Dendritic cell treated with granulocyte-macrophage colony-stimulating factor and Interleukin-4, amounts not matched to agents 40 ng/mL and 50 ng/mL, for 4 days (primary cell): ENCODE measurements at regions not wholly inside any gene's neighbourhood (a gene's known extent, or its start where the extent isn't known, plus 50 kb on each side); places are given as distances from the start of the nearest gene placed in this dataset.

Source experiments
- H3K27ac Mint-ChIP-seq: one replicate; pipeline ENCODE4 v1.8.0; 2022; ENCODE audit warnings: mild to moderate bottlenecking, mixed read lengths
- H3K27me3 Mint-ChIP-seq: one replicate; pipeline ENCODE4 v1.8.0; 2022; ENCODE audit warnings: mild to moderate bottlenecking, mixed read lengths
- H3K36me3 Mint-ChIP-seq: one replicate; pipeline ENCODE4 v1.8.0; 2022; ENCODE audit warnings: low read depth, mixed read lengths
- H3K4me1 Mint-ChIP-seq: one replicate; pipeline ENCODE4 v1.8.0; 2022; ENCODE audit warnings: low read depth, mixed read lengths
- H3K4me3 Mint-ChIP-seq: one replicate; pipeline ENCODE4 v1.8.0; 2022; ENCODE audit warnings: mild to moderate bottlenecking, moderate library complexity, mixed read lengths
- H3K9me3 Mint-ChIP-seq: one replicate; pipeline ENCODE4 v1.8.0; 2022; ENCODE audit warnings: mixed read lengths
- intact Hi-C: fragments of 100-400 bp; cut with micrococcal nuclease; formaldehyde crosslinking; loops from one replicate; pipeline ENCODE4 v1.15.0; 2022

- Mint-ChIP-seq H3K27ac (no peak overlapping the region), H3K27me3 (no peaks in the 10 kb centered on the region), H3K9me3 (peaks cover 6% of the 10 kb centered on the region), H3K36me3 (no peaks in the 10 kb centered on the region), H3K4me1 (no peaks in the 10 kb centered on the region), H3K4me3 (no peak overlapping the region)
- intact Hi-C loops = no loop called here
Measured at GRCh38 chr2:59570818-59571217, 982.6 kb downstream of the BCL11A start.

- Mint-ChIP-seq H3K36me3 (no peaks in the 10 kb centered on the region), H3K27me3 (no peaks in the 10 kb centered on the region), H3K27ac (no peak overlapping the region), H3K9me3 (no peaks in the 10 kb centered on the region), H3K4me3 (no peak overlapping the region), H3K4me1 (no peaks in the 10 kb centered on the region)
- intact Hi-C loops = no loop called here
Measured at GRCh38 chr2:59569124-59569523, 984.3 kb downstream of the BCL11A start.

GRCh38 chr2:59568461-59568860, 985.0 kb downstream of the BCL11A start:
- intact Hi-C loops = no loop called here
- Mint-ChIP-seq H3K27ac (no peak overlapping the region), H3K36me3 (no peaks in the 10 kb centered on the region), H3K4me1 (no peaks in the 10 kb centered on the region), H3K27me3 (no peaks in the 10 kb centered on the region), H3K9me3 (no peaks in the 10 kb centered on the region), H3K4me3 (no peak overlapping the region)

- no peaks in the 10 kb centered on the region for H3K9me3 Mint-ChIP-seq
- intact Hi-C loops = no loop called here
- no peaks in the 10 kb centered on the region for H3K36me3 Mint-ChIP-seq
- H3K27ac Mint-ChIP-seq = no peak overlapping the region
- H3K4me1 Mint-ChIP-seq = no peaks in the 10 kb centered on the region
- H3K4me3 Mint-ChIP-seq = no peak overlapping the region
- no peaks in the 10 kb centered on the region for H3K27me3 Mint-ChIP-seq
Measured at GRCh38 chr2:59567151-59567550, 986.3 kb downstream of the BCL11A start.

GRCh38 chr2:59566739-59567138, 986.7 kb downstream of the BCL11A start:
- no peaks in the 10 kb centered on the region for H3K9me3 Mint-ChIP-seq
- H3K27ac Mint-ChIP-seq = no peak overlapping the region
- no peaks in the 10 kb centered on the region for H3K27me3 Mint-ChIP-seq
- intact Hi-C loops = no loop called here
- no peaks in the 10 kb centered on the region for H3K36me3 Mint-ChIP-seq
- H3K4me3 Mint-ChIP-seq = no peak overlapping the region
- H3K4me1 Mint-ChIP-seq = no peaks in the 10 kb centered on the region

GRCh38 chr2:59561281-59561680, 992.2 kb downstream of the BCL11A start:
- no peaks in the 10 kb centered on the region for H3K36me3 Mint-ChIP-seq
- no peaks in the 10 kb centered on the region for H3K9me3 Mint-ChIP-seq
- no peak overlapping the region for H3K4me3 Mint-ChIP-seq
- H3K27me3 Mint-ChIP-seq = no peaks in the 10 kb centered on the region
- intact Hi-C loops = no loop called here
- no peak overlapping the region for H3K27ac Mint-ChIP-seq
- H3K4me1 Mint-ChIP-seq = no peaks in the 10 kb centered on the region

GRCh38 chr2:59560769-59561168, 992.7 kb downstream of the BCL11A start:
- intact Hi-C loops = no loop called here
- Mint-ChIP-seq H3K27ac (no peak overlapping the region), H3K9me3 (no peaks in the 10 kb centered on the region), H3K36me3 (no peaks in the 10 kb centered on the region), H3K4me1 (no peaks in the 10 kb centered on the region), H3K4me3 (no peak overlapping the region), H3K27me3 (no peaks in the 10 kb centered on the region)

- peaks cover 9% of the 10 kb centered on the region for H3K9me3 Mint-ChIP-seq
- intact Hi-C loops = no loop called here
- H3K4me3 Mint-ChIP-seq = no peak overlapping the region
- no peak overlapping the region for H3K27ac Mint-ChIP-seq
- H3K36me3 Mint-ChIP-seq = no peaks in the 10 kb centered on the region
- H3K27me3 Mint-ChIP-seq = no peaks in the 10 kb centered on the region
- H3K4me1 Mint-ChIP-seq = no peaks in the 10 kb centered on the region
Measured at GRCh38 chr2:59540864-59541263, 1012.6 kb downstream of the BCL11A start.

- Mint-ChIP-seq H3K9me3 (peaks cover 9% of the 10 kb centered on the region), H3K27me3 (no peaks in the 10 kb centered on the region), H3K27ac (no peak overlapping the region), H3K4me1 (no peaks in the 10 kb centered on the region), H3K4me3 (no peak overlapping the region), H3K36me3 (no peaks in the 10 kb centered on the region)
- intact Hi-C loops = no loop called here
Measured at GRCh38 chr2:59538398-59538911, 1015.0 kb downstream of the BCL11A start.

- H3K27me3 Mint-ChIP-seq = no peaks in the 10 kb centered on the region
- intact Hi-C loops = no loop called here
- H3K4me3 Mint-ChIP-seq = no peak overlapping the region
- H3K9me3 Mint-ChIP-seq = peaks cover 18% of the 10 kb centered on the region
- no peaks in the 10 kb centered on the region for H3K4me1 Mint-ChIP-seq
- H3K27ac Mint-ChIP-seq = no peak overlapping the region
- no peaks in the 10 kb centered on the region for H3K36me3 Mint-ChIP-seq
Measured at GRCh38 chr2:59532808-59533207, 1020.6 kb downstream of the BCL11A start.

GRCh38 chr2:59530258-59530657, 1023.2 kb downstream of the BCL11A start:
- H3K27me3 Mint-ChIP-seq = no peaks in the 10 kb centered on the region
- H3K9me3 Mint-ChIP-seq = peaks cover 30% of the 10 kb centered on the region
- no peak overlapping the region for H3K27ac Mint-ChIP-seq
- no peaks in the 10 kb centered on the region for H3K36me3 Mint-ChIP-seq
- intact Hi-C loops = no loop called here
- no peaks in the 10 kb centered on the region for H3K4me1 Mint-ChIP-seq
- H3K4me3 Mint-ChIP-seq = no peak overlapping the region

- peaks cover 30% of the 10 kb centered on the region for H3K9me3 Mint-ChIP-seq
- no peaks in the 10 kb centered on the region for H3K36me3 Mint-ChIP-seq
- no peak overlapping the region for H3K4me3 Mint-ChIP-seq
- no peaks in the 10 kb centered on the region for H3K27me3 Mint-ChIP-seq
- H3K4me1 Mint-ChIP-seq = no peaks in the 10 kb centered on the region
- H3K27ac Mint-ChIP-seq = no peak overlapping the region
- intact Hi-C loops = no loop called here
Measured at GRCh38 chr2:59529726-59530125, 1023.7 kb downstream of the BCL11A start.

- H3K27me3 Mint-ChIP-seq = no peaks in the 10 kb centered on the region
- no peak overlapping the region for H3K27ac Mint-ChIP-seq
- intact Hi-C loops = no loop called here
- no peaks in the 10 kb centered on the region for H3K4me1 Mint-ChIP-seq
- H3K9me3 Mint-ChIP-seq = peaks cover 30% of the 10 kb centered on the region
- H3K36me3 Mint-ChIP-seq = no peaks in the 10 kb centered on the region
- H3K4me3 Mint-ChIP-seq = no peak overlapping the region
Measured at GRCh38 chr2:59528525-59528924, 1024.9 kb downstream of the BCL11A start.

- Mint-ChIP-seq H3K9me3 (peaks cover 29% of the 10 kb centered on the region), H3K36me3 (no peaks in the 10 kb centered on the region), H3K4me3 (no peak overlapping the region), H3K27ac (no peak overlapping the region), H3K4me1 (no peaks in the 10 kb centered on the region), H3K27me3 (no peaks in the 10 kb centered on the region)
- intact Hi-C loops = no loop called here
Measured at GRCh38 chr2:59502981-59503380, 1050.5 kb downstream of the BCL11A start.

- Mint-ChIP-seq H3K4me1 (no peaks in the 10 kb centered on the region), H3K36me3 (no peaks in the 10 kb centered on the region), H3K4me3 (no peak overlapping the region), H3K27ac (no peak overlapping the region), H3K27me3 (no peaks in the 10 kb centered on the region), H3K9me3 (peaks cover 20% of the 10 kb centered on the region)
- intact Hi-C loops = no loop called here
Measured at GRCh38 chr2:59490994-59491393, 1062.5 kb downstream of the BCL11A start.
